H54 (cell line): ENCODE measurements at regions not wholly inside any gene's neighbourhood (a gene's known extent, or its start where the extent isn't known, plus 50 kb on each side); places are given as distances from the start of the nearest gene placed in this dataset.
A peak's percentile ranks its signal among the peaks of the same experiment; 100 is the strongest.

Experiments
- DNase-seq: peaks from one replicate; pipeline ENCODE4 v3.0.0; 2011; ENCODE audit warnings: low spot score, mixed read lengths; ENCODE audit not compliant: insufficient read length
- FAIRE-seq: peaks from 3 replicates; lab custom pipeline; 2011; peaks lifted over from hg19 to GRCh38; lab: Jason Lieb, UNC
- POLR2A ChIP-seq: IDR thresholded peaks from 2 replicates; pipeline ENCODE4 v1.6.1; 2011; ENCODE audit warnings: low read depth, mild to moderate bottlenecking, low read length

DNA sequence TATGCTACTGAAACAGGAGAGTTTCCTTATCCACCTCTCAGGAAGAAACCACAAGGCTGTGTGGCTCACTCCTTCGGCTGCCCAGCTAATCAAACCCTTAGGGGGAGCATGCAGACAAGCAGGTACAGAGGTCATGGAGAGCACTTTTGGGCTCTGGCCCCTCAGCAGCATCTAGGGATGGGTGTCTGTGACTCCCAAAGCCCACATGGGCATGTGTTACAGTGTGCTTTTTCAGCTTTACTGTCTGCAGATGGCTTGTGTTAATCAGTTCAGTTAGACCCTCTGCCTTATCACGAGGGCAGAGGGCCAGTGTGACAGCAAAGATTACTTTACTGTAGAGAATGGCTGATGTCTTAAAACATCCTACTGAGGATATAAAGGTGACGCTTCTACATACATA is 447.4 kb downstream of the PCDH10 start:
- TF ChIP-seq POLR2A, result no peak
- FAIRE-seq (no peak), DNase-seq (no peak)

DNA sequence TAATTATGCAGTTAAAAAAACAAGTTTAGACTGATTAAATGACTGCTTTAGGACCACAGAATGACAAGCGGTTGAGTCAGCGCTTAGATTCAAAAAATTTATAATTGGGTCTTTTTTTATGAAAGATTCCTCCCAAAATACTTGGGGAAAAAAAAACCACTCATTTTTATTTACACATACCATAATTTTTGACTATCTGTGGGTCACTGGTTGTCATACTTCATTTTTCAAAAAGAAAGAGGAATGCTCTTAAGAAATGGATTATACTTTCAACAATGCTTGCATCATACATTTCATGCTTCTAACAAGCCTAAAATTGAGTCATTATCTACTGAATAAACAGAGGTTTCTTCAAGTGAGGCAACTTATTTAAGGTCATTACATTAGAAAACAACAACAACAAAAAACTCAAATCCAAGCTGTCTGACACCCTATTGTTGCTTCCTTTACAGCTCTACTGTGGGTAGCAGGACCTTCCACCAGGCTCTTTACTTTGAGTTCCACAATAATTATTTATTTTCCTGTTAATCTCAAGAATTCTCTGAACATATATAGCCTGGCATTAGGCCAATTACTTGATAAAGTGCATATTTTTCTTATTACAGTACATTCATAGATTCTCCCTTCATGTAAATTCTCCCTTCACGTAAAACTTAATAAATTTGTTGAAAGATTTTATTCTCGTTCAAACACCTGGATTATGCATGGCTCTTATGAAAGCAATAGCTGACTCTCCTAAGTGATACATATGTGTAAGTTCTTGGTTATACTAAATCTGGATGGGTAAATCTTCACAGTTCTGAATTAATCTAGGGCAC is 445.5 kb downstream of the PCDH10 start:
- FAIRE-seq, result no peak
- no peak for TF ChIP-seq POLR2A
- DNase-seq, result no peak

DNA sequence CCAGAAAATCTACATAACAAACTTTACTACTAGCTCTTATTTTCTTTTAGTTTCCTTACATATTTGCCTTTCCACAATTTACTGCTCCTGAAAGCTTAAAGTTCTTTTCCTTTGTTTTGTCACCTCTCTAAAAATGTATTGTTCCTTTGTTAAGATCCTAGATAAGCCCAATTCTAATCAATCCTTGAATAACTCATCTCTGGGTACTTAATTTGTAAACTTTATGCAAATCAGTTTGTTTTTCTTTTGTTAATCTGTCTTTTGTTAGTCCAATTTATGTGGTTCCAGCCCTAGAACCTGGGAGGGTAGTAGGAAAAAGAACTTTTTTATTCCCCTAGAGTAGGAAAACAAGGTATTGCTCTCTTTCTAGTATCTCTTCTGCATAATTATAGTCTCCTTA is 444.7 kb downstream of the PCDH10 start:
- no peak for TF ChIP-seq POLR2A
- FAIRE-seq, result no peak
- DNase-seq, result no peak

DNA sequence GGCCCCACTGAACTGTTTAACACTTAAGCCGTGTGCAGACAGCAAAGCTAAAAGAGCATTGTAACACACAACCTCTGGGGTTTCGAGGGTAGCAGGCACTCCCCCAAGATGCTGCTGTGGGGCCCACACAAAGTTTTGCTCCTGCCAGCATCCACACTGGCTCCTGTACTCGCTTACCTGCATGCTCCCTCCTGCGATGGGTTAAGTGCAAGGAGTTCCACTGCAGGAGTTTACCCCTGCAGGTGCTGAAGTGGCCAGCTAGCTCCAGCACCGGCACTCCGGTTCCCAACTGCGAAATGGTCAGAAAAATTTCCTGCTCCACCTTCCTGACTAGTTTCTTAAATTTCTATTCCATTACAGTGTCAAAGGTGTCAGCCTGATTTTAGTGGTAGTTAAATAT is 443.5 kb downstream of the PCDH10 start:
- no peak for TF ChIP-seq POLR2A
- no peak for DNase-seq
- no peak for FAIRE-seq

DNA sequence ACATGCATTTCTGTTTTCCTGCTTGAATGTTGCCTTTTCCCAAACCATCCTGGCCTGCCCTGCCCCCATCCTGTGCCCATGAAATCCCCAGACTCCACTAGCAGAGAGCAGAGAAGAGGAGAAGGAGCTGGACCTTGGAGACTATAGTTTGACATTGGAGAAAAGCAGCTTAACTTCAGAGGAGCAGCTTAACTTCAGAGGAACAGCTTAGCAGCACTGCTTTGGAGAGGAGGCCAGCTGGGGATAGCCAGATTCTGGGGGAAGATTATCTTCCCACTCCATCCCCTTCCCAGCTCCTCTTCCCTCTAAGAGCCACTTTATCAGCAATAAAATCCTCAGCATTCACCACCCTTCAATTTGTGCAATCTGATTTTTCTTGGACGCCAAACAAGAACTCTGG is 443.0 kb downstream of the PCDH10 start:
- no peak for FAIRE-seq
- no peak for TF ChIP-seq POLR2A

DNA sequence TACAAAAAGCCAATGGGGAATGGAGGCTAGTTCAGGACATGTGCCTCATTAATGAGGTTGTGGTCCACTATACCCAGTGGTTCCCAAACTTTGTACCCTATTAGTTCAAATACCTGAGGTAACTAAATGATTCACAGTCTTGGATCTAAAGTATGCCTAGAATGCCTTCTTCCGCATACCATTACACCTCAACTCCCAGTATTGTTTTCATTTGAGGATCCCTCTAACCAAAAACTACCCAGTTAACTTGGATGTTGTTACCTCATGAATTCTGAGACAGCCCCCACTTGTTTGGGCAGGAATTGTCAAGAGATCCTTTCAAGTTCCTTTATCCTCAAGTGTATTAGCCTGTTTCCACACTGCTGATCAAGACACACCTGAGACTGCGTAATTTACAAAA is 439.2 kb downstream of the PCDH10 start:
- no peak for TF ChIP-seq POLR2A
- DNase-seq (no peak), FAIRE-seq (no peak)

More for the DNA sequence above, 443.0 kb downstream of the PCDH10 start:
- DNase-seq, result no peak

DNA sequence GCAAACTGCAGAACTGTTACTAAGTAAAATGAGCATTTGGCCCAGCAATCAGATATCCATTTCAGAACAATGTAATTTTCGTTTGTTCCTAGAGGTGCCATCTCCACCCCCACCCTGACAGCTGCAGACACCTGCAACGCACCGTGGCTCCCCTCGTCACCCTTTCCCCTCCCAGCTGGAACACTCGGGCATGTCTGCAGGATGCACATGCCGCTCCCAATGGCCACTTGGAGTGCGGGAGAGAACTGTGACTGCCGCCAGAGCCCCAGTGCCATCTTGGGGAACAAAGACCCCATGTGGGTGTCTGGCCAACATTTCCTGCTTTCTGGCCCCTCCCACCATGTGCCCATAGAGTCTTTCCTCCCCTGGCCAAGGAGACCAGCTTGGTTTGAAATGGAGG is 436.2 kb downstream of the PCDH10 start:
- FAIRE-seq, result no peak
- DNase-seq, result no peak
- TF ChIP-seq POLR2A, result no peak

DNA sequence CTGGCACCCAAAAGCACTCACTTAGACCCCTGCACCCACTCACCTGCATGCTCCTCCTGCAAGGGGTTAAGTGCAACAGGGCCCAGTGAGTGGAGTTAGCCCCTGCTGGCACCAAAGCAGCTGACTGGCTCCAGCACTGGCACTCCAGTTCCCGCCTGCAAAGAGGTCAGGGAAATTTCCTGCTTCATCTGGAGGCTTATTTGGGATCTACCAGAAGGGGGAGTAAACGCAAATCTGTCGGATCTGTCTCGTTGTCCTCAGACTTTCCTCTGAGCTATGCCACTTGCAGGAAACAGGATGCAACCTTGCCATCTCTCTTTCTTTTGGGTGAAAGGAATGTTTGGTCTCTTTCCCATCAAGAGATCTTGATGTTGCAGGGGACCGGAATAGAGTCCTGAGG is 435.6 kb downstream of the PCDH10 start:
- FAIRE-seq (no peak), DNase-seq (no peak)
- TF ChIP-seq POLR2A, result no peak

DNA sequence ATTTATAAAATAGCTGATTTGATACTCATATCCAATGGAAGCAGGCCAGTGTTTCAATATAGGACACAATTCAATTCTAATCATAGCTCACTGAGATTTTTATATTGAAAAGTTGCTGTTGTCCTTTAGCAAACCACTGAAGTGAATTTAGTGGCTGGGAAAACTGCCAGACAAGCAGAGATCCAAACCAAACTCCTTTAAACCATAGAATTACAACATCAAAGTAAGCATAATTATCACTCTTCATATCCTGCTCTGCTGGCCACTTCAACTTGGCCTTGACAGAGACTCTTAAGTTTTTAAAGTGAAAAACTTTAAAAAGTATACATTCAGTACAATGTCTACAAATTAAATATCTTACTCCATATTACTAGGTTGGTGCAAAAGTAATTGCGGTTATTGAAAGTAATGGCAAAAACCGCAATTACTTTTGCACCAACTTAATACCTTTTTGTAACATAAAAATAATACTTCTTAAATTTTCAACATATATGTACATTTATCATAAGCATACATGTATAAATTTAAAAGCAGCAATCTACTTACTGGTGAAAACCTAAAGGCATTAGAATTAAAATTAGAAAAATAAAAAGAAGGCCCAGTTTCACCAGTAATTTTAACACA is 433.0 kb downstream of the PCDH10 start:
- FAIRE-seq, result no peak
- no peak for DNase-seq

DNA sequence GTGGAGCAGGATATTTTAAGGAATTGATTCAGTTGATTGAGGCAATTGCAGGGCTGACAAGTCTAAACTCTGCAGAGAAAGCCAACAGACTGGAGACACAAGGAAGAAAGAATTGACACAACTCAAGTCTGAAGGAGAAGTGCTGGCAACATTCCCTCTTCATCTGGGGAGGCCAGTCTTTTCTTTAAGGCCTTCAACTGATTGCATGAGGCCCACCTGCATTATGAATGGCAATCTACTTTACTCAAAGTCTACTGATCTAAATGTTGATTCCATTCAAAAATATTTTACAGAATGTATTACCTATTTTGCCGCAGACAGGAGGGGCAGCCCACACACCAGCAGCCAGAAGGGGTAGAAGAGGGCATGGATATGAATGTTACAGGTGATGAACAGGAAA is 425.2 kb downstream of the PCDH10 start:
- TF ChIP-seq POLR2A, result no peak
- no peak for FAIRE-seq
- DNase-seq, result no peak

More for the DNA sequence above, 433.0 kb downstream of the PCDH10 start:
- no peak for TF ChIP-seq POLR2A

DNA sequence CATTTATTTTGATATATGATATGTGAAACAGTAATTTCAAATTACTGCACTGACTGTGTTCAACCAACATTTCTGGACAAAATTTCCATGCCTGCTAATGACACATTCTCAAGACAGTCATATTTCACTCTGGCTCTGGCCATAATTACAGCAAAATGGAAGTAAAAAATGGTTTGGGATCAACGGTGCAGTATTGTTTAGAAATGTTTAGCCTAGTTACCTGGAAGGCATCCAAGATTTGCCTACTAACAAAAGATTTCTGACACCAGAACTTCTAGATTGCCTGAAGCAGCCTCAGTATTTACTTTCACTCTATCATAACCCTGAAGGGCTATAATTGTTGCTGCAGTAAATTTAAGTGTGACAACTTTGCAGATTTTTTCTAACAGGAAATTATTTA is 416.3 kb downstream of the PCDH10 start:
- FAIRE-seq, result no peak

DNA sequence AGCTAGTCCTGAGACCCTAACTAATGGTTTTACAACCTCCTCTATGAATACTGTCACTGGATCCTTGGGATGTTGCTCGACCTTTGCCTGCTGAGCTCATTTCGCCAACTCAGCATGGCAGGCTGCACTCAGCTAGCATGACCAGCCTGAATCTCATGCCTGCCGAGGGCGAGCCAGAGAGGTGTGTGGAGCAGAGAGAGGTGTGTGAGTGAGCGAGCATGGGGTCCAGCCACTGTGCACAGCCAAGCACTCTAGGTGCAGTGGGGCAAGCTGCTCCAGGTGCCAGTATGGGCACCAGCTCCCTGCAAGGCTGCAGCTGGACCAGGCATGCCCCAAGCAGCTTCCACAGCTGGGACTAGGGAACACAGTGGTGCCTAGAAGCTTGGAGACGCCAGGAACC is 410.9 kb downstream of the PCDH10 start:
- no peak for TF ChIP-seq POLR2A
- FAIRE-seq, result no peak
- DNase-seq, result no peak

More for the DNA sequence above, 416.3 kb downstream of the PCDH10 start:
- DNase-seq, result peak; percentile 1
- TF ChIP-seq POLR2A, result no peak

DNA sequence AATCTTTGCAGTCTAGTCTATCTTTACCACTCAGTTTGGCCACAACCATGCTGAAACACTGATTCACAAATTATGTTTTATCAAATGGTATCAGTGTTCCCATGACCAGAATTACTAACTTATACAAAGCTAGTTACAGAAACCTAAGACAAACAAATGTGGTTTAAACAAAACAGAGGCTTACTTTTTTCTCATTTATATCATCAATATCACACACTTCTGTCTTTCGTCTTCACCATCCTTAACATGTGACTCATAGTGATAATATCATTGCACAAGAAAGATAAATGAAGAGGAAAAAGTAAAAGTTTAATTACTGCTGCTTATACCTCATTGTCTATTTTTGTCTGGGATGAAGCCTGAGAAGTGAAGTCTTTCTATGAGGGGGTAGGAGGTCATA is 406.6 kb downstream of the PCDH10 start:
- TF ChIP-seq POLR2A, result no peak
- DNase-seq, result no peak
- FAIRE-seq, result no peak

DNA sequence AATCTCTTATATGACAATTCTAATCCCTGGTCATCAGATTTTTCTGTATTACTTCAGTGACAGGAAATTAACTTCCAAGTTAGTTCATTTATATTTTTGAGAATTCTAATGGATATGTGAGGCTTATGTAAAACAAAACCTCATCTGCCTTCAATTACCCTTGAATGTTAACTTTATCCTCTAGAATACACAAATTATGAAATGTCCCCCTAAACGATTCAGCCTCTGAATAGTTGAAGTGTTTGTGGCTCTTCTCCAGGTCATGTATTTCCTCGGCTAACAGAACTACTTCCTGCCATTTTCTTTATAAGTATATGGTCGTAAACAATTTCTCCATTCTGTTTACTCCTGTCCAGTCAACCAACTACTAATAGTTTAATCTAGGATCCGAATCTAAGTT is 401.3 kb downstream of the PCDH10 start:
- no peak for TF ChIP-seq POLR2A
- no peak for DNase-seq
- FAIRE-seq, result no peak

DNA sequence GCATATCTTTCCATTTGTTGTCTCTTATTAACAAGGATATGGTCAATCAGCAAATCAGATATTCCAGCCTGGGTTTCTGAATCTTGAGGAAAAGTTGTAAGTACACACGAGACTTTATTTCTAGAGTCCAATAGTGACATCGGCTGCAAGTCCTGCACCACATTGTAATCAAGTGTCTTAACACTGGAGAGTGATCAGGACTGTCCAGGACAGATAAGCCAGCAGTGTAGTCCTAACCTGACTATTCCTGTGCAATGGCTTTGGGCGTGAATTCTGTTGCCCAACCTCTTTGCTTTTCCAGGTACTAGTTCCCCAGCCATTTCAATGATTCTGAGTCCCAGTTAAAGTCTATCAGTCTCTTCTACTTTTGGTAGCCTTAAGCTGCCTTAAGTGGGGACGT is 395.0 kb downstream of the PCDH10 start:
- no peak for TF ChIP-seq POLR2A
- FAIRE-seq, result no peak
- no peak for DNase-seq
